CD4-positive, alpha-beta T cell treated with Interleukin-10 for 1 hour (primary cell): ENCODE measurements at regions not wholly inside any gene's neighbourhood (a gene's known extent, or its start where the extent isn't known, plus 50 kb on each side); places are given as distances from the start of the nearest gene placed in this dataset.
"Not testable (repeated sequence)": the region's sequence is repeated elsewhere in the genome, so short reads cannot be mapped to it uniquely, and the experiment has no call there.

Experiments used
- DNase-seq: peaks from one replicate; pipeline ENCODE4 v3.0.0-alpha.2; 2020

DNA sequence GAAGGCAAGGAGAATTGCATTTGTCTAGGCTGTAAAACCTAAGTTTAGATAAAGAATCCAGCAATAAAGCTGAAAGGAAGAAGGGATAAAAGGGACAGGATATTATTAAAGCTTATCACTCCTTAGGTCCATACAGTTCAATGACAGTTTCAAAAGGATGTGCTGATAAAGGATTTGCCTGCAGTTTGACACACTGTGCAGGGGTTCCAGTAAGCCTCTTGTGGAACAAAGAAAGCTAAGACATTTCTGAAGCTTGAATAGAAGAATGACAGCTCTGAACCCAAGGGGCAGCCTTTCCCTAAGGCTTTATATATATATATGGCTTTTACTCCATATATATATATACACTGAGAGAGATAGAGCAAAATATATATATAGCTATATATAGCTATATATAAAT, 276.8 kb upstream of the GRM3 start:
- DNase-seq, result no peak

DNA sequence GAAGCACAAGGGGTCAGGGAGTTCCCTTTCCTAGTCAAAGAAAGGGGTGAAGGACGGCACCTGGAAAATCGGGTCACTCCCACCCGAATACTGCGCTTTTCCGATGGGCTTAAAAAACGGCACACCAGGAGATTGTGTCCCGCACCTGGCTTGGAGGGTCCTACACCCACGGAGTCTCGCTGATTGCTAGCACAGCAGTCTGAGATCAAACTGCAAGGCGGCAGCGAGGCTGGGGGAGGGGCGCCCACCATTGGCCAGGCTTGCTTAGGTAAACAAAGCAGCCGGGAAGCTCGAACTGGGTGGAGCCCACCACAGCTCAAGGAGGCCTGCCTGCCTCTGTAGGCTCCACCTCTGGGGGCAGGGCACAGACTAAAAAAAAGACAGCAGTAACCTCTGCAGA, 303.3 kb upstream of the GRM3 start:
- not testable (repeated sequence) for DNase-seq

- DNase-seq, result no peak
Observed at GRCh38 chr7:86339051-86339450, 304.7 kb upstream of the GRM3 start.

DNA sequence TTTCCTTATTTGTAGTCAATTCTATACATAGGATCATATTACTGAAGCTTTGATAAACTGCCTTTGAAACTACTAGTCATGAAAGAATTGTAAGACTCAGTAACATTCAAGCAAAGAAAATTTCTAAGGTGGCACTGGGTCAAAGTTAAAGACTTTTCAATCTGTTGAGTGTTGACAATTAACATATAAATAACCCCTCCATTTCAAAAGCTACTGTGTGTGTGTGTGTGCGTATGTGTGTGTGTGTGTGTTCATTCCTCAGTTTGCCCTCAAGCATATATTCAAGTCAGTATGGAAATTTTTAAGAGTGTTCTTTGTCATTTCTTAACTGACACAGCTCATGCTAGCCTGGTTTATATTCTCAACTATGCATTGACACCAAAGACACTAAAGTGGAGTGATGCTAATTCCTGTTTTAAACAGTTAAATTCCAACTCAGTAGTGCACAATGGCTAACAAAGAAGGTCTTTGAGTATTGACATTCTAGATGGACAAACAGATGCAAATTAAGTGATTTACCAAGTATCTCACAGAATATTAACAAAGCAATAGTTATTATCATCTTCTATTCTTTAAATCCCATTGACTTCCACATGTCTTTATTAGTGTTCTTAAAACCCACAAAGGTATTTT, 314.8 kb upstream of the GRM3 start:
- DNase-seq, result no peak

DNA sequence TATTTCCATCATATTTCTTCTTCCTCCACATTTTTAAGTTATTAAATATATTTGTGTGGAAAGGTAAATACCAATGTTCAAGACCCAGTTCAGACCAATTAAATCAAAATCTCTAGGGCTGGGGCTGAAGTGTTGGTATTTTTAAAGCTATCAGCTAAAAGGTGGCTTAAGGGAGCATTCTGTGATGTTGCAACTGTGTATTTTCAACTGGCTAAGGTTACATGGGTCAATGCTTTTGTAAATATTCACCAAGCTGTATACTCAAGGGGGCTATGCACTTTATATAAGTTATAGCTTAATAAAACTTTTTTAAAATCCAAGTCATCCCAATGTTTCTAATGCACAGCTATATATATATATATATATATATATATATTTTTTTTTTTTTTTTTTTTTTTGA, 316.9 kb upstream of the GRM3 start:
- no peak for DNase-seq

- DNase-seq, result no peak
Observed at GRCh38 chr7:86320889-86321288, 322.8 kb upstream of the GRM3 start.

GRCh38 chr7:86320341-86320740, 323.4 kb upstream of the GRM3 start:
- no peak for DNase-seq

DNA sequence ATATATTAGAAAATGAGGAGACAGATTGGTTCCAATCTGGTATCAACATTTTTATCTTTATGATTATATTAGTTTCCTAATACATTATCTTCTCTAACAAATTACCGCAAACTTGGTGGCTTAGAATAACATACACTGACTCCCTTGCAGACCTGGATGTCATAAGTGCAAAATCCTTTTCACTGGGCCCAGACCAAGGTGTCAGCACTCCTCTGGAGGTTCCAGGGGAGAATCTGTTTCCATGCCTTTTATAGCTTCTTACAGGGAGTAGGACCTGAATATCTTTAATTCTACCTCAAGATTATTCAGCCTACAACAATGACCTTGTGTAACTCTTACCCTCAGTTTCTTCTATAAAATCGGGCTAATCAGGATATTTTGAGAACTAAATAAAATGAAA, 329.9 kb upstream of the GRM3 start:
- no peak for DNase-seq

GRCh38 chr7:86301301-86301700, 342.4 kb upstream of the GRM3 start:
- DNase-seq, result no peak

GRCh38 chr7:86295526-86295925, 348.2 kb upstream of the GRM3 start:
- no peak for DNase-seq

- DNase-seq, result no peak
Observed at GRCh38 chr7:86282014-86282682, 361.6 kb upstream of the GRM3 start.

DNA sequence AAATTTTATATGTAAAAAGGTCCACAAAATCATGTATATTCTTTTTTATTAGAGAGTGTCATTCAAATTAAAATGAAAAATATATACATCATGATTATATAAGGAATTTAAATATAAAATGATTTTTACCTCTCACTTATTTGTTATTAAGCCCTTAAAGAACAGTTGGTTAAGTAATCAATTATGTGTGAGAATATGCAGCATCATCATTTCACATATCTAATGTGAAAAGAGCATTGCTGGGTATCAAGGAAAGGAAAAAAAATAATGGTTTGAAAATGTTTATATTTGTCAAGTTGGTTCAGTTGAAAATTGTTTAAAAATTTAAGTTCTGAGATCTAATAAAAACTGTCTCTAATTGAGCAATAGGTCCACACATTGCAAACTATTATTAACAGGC, 363.6 kb upstream of the GRM3 start:
- no peak for DNase-seq

DNA sequence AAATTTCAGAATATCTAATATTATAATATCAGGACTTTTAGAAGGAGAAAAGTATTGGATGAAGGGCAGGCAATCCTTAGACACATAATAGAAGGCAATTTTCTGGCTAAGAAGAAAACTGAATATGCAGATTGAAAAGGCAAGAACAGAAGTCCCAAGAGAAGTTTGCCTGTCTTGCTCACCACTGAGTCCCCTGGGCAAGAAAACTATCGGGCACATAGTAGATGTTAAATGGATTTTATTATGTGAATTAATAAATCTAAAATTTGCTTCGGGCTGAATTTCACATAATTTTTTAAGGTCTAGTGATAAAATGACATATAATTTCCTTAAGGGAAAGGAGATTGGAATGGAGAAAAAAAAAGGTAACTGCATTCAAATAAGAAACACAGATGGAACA, 380.9 kb upstream of the GRM3 start:
- no peak for DNase-seq

- no peak for DNase-seq
Observed at GRCh38 chr7:86257894-86258293, 385.8 kb upstream of the GRM3 start.

- no peak for DNase-seq
Observed at GRCh38 chr7:86252406-86252805, 391.3 kb upstream of the GRM3 start.

DNA sequence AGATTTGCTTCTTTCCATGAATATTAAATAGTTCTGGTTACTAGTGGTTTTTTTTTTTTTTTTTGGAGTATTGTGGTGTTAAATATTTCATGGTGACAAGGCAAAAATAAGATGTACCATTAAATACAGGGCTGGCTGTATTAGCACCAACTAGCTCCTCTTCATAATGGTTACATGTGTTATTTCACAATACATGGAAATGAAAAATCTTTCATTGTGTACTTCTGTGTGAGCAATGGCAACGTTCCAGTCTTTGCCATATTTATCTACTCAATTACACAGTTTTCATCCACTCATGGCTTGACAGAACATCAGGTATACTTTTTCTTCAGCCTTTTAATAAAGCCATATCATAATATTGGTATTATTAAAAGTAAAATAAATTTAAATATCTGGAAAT, 394.7 kb upstream of the GRM3 start:
- DNase-seq, result no peak

GRCh38 chr7:86243171-86243570, 400.5 kb upstream of the GRM3 start:
- no peak for DNase-seq

GRCh38 chr7:86226191-86226590, 417.5 kb upstream of the GRM3 start:
- DNase-seq, result no peak

- no peak for DNase-seq
Observed at GRCh38 chr7:86222806-86223205, 420.9 kb upstream of the GRM3 start.

DNA sequence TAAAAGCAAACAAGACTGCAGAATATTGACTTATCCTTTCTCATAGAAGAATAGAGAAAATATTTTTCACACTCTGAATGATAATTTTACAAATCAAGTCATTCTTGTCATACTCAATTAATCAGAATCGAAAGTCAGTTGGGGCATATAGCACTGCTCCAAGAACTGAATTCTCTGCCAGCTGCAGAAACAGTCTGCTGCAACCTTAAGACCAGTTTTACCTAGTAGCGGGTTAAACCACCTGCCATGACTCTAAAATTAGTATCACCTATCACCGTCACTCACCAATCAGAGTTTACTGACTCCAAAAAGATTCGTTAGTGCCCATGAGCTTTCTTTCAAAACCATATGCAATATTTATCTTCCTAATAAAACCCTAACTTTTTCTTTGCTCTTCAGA, 429.0 kb upstream of the GRM3 start:
- no peak for DNase-seq

- no peak for DNase-seq
Observed at GRCh38 chr7:86212976-86213375, 430.7 kb upstream of the GRM3 start.

DNA sequence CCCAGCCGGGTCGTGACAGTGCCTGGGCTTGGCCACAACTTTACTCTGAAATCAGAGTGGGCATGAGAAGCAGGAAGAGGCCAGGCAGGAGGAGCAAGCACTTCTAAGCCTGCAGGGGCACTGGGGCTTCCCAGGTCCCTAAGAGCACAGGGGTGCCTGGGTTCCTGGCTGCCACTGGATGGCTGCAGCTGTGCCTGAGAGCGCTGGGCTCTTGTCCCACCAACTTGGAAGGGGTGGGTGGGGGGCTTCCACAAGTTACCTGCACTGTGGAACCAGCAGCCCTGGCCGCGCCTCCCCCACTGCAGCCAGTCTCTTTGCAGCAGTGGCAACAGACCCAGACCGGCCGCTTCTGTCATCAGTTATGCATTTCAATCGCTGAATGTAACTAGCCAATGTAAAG, 434.7 kb upstream of the GRM3 start:
- no peak for DNase-seq

DNA sequence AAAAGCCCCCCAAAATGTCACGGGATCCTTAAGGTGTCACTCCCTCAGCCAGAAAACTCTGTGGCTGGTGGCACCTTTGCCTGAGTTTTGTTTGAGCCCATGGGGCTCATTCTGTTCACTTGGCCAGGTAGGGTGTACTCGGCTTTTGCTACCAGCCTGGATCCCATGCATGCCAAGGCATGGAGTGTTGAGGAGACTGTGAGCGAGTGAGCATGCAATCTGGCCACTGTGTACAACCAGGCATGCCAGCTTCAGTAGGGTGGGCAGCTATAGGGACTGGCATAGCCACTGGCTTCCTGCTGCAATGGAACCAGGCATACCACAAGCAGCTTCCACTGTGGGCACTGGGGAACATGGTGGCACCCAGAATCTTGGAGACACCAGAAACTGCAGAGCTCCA, 436.0 kb upstream of the GRM3 start:
- DNase-seq, result no peak

DNA sequence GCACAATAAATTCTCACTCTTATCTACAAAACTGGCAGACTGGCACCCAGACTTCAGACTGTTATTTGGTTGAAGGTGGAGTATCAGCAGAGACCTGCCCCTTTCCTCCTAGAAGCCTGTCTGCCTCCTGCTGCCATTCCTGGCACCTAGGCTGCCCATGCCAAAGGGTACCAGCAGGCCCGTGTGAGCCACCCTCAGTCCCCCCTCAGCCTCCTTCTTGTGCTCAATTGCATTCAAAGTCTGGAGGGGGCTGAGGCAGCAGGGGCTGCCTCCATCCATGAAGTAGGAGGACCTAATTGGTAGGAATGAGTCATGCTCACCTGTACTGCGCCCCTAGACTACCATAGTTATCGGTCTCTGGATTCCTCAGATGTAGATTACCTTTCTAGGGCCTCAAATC, 440.9 kb upstream of the GRM3 start:
- DNase-seq, result no peak

DNA sequence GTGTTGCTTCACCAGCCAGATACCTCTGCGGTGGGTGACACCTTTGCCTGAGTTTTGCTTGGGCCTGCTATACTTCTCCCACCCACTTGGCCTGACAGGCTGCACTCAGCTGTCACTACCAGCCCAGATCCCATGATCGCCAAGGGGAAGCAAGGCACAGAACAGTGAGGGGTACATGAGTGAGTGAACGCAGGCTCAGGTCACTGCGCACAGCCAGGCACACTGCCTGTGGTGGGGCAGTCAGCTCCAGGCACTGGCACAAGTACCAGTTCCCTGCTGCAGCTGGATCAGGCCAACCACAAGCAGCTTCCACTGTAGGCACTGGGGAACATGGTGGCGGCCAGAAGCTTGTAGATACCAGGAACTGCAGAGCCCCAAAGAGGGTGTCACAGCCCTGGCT, 441.9 kb upstream of the GRM3 start:
- DNase-seq, result no peak
